Endothelial cell of umbilical vein (primary cell): ENCODE measurements at regions not wholly inside any gene's neighbourhood (a gene's known extent, or its start where the extent isn't known, plus 50 kb on each side); places are given as distances from the start of the nearest gene placed in this dataset.

ENCODE experiments used
- BruUV-seq: library from RNA; stranded (reverse); fragments of 400-500 nt; replicated peaks from 2 replicates; lab custom pipeline; 2021; lab: Mats Ljungman, UMichigan
- CTCF ChIA-PET: fragments of 300-600, 350-600 bp; sonication (Branson Sonifier 250); formaldehyde crosslinking; loops from one replicate; lab custom pipeline; 2021; ENCODE audit warnings: antibody characterized with exemption, inconsistent platforms; lab: Charles Lee
- POLR2A ChIA-PET: fragments of 300-600, 350-600 bp; sonication (Branson Sonifier 250); formaldehyde crosslinking; loops from one replicate; lab custom pipeline; 2021; ENCODE audit warnings: antibody characterized with exemption, inconsistent platforms; lab: Charles Lee
- DNase-seq: peaks from one replicate; pipeline ENCODE4 v3.0.0-alpha.2; 2011; ENCODE audit warnings: low read depth, low spot score
- FAIRE-seq: peaks from 2 replicates; lab custom pipeline; 2011; peaks lifted over from hg19 to GRCh38; lab: Jason Lieb, UNC
- H2AFZ ChIP-seq: 2 replicates; pipeline ENCODE4 v1.6.0; 2012; ENCODE audit warnings: low read depth, low read length, control low read depth, inconsistent platforms
- H3K27ac ChIP-seq: 2 replicates; pipeline ENCODE4 v1.5.1; 2011; ENCODE audit warnings: low read depth, mild to moderate bottlenecking, control low read depth, low read length, moderate library complexity; ENCODE audit not compliant: insufficient read depth
- H3K27me3 ChIP-seq, 2 experiments: 2 replicates each; pipeline versions ENCODE4 v1.6.0 to v1.6.1; 2011; ENCODE audit warnings: low read length in 2 of 2, mixed read lengths in 1 of 2; ENCODE audit not compliant: control insufficient read depth in 2 of 2, insufficient read depth in 2 of 2
- H3K36me3 ChIP-seq, 2 experiments: 2 replicates in 1 of 2; 3 replicates in 1 of 2; pipeline ENCODE4 v1.5.1; 2011; ENCODE audit warnings: low read length in 2 of 2, mild to moderate bottlenecking in 1 of 2, moderate library complexity in 1 of 2; ENCODE audit not compliant: control insufficient read depth in 2 of 2, insufficient read depth in 2 of 2; ENCODE audit errors: extremely low read depth in 1 of 2
- H3K4me1 ChIP-seq: 3 replicates; pipeline ENCODE4 v1.5.1; 2011; ENCODE audit warnings: mild to moderate bottlenecking, low read length; ENCODE audit not compliant: control insufficient read depth, insufficient read depth; ENCODE audit errors: extremely low read depth
- H3K4me2 ChIP-seq: 2 replicates; pipeline ENCODE4 v1.6.1; 2011; ENCODE audit warnings: low read length, control low read depth, mixed read lengths; ENCODE audit not compliant: insufficient read depth
- H3K4me3 ChIP-seq, 3 experiments: fragments of 200-600 bp in 1 of 3; sonication (generic), shearing (Covaris generic) in 1 of 3; replicated peaks in 1 of 3; 2 replicates each; pipeline ENCODE4 v1.5.1; 2011 to 2016; ENCODE audit warnings: control low read depth in 3 of 3, low read length in 3 of 3, mild to moderate bottlenecking in 2 of 3, inconsistent platforms in 1 of 3, low read depth in 1 of 3, moderate library complexity in 1 of 3; ENCODE audit not compliant: insufficient read depth in 1 of 3
- H3K79me2 ChIP-seq: 2 replicates; pipeline ENCODE4 v1.6.0; 2012; ENCODE audit warnings: low read length, inconsistent platforms; ENCODE audit not compliant: control insufficient read depth, insufficient read depth
- H3K9ac ChIP-seq: replicated peaks from 2 replicates; pipeline ENCODE3; 2011; ENCODE audit warnings: low read length, control low read depth; ENCODE audit not compliant: insufficient read depth; ENCODE audit errors: extremely low read depth
- H3K9me1 ChIP-seq: replicated peaks from 3 replicates; pipeline ENCODE4 v1.6.0; 2011; ENCODE audit warnings: mild to moderate bottlenecking, low read length; ENCODE audit not compliant: control insufficient read depth, insufficient read depth; ENCODE audit errors: extremely low read depth
- H3K9me3 ChIP-seq: replicated peaks from 2 replicates; pipeline ENCODE4 v1.5.1; 2012; ENCODE audit warnings: low read length, inconsistent platforms; ENCODE audit not compliant: control insufficient read depth, insufficient read depth
- H4K20me1 ChIP-seq: replicated peaks from 2 replicates; pipeline ENCODE3; 2011; ENCODE audit warnings: mild to moderate bottlenecking, low read length; ENCODE audit not compliant: control insufficient read depth, insufficient read depth; ENCODE audit errors: extremely low read depth
- CTCF ChIP-seq, 2 donors: IDR thresholded peaks; 1 replicate in 1 of 2; 2 replicates in 1 of 2; pipeline ENCODE4 v1.5.1; 2011; ENCODE audit warnings: low read length in 2 of 2, mild to moderate bottlenecking in 2 of 2, moderate library complexity in 2 of 2, control low read depth in 1 of 2, inconsistent platforms in 1 of 2, low read depth in 1 of 2; ENCODE audit not compliant: insufficient read depth in 1 of 2; ENCODE audit errors: extremely low read depth in 1 of 2
- EZH2 ChIP-seq: IDR thresholded peaks from 2 replicates; pipeline ENCODE4 v1.6.1; 2012; ENCODE audit warnings: borderline replicate concordance, low read depth, mild to moderate bottlenecking, moderate library complexity, low read length, inconsistent platforms; ENCODE audit not compliant: severe bottlenecking
- GATA2 ChIP-seq: IDR thresholded peaks from 2 replicates; pipeline ENCODE4 v1.7.0; 2011; ENCODE audit warnings: low read depth, mild to moderate bottlenecking, moderate library complexity, mixed read lengths, low read length; ENCODE audit not compliant: insufficient read length, insufficient read depth
- JUN ChIP-seq: IDR thresholded peaks from 2 replicates; pipeline ENCODE4 v1.6.1; 2011; ENCODE audit warnings: borderline replicate concordance, low read depth; ENCODE audit not compliant: insufficient read length, insufficient read depth
- MAX ChIP-seq: IDR thresholded peaks from 2 replicates; pipeline ENCODE4 v1.6.1; 2011; ENCODE audit not compliant: insufficient read depth, insufficient read length
- MYC ChIP-seq: IDR thresholded peaks from one replicate; pipeline ENCODE4 v1.6.1; 2011; ENCODE audit warnings: mild to moderate bottlenecking, low read depth, low read length
- POLR2A ChIP-seq: IDR thresholded peaks from 2 replicates; pipeline ENCODE4 v1.6.1; 2012; ENCODE audit warnings: low read depth, mild to moderate bottlenecking, control low read depth, low read length
- dilution Hi-C: fragments of 300-500 bp; cut with MboI; formaldehyde crosslinking; loops from one replicate; pipeline ENCODE4 v1.15.0; 2019; ENCODE audit warnings: low sequenced_read_pairs; ENCODE audit not compliant: extremely low pct_ligation_motif_present
- intact Hi-C: fragments of 100-400 bp; cut with micrococcal nuclease; formaldehyde crosslinking; loops from one replicate; pipeline ENCODE4 v1.10.0; 2022

DNA sequence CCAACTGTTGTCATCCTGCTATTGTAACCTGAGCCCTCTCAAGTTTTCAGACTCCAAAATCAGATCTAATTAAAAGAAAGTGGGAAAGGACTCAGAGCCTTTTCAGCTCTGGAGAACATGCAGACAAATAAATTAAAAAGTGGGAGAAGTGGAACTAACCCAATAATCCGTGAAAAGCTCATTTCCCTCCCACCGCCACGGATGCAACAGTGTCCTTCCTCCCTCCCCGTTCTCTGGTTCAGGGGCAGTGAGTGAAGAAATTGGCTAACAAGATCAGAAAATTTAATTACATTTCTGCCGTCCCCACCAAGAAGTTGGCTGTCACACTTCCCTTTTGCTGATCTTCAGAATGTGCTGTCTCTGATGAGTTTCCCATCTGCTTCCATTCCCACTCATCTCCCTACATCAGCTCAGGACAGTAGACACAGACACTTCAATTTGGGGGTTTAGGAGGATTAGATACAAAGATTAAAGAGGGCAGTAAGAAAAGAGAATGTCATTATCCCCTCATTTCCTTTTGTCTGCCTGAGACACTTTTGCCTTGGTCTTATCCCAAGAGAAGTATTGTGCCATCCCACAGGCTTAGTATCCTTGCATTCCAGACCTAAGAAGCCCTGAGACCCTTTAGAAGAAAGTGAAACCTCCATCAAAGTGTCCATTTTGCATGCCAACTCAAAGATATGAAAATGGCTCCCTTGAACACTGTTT, 335.7 kb upstream of the PPP2R3A start:
- H3K9me1 ChIP-seq, result no peaks in the 10 kb centered on the region
- POLR2A ChIA-PET, result no interaction called here
- no peak for TF ChIP-seq JUN
- no peak for TF ChIP-seq MAX
- no peak for TF ChIP-seq EZH2
- no peak for TF ChIP-seq CTCF (IDR thresholded peaks at IDR 0.05; ENCODE audit: extremely low read depth in 1 of 2, insufficient read depth in 1 of 2, low read depth in 1 of 2, low read length in 2 of 2)
- TF ChIP-seq POLR2A, result no peak
- no peak for TF ChIP-seq MYC
- no peak for TF ChIP-seq GATA2
- H3K27me3 ChIP-seq, result no peaks in the 10 kb centered on the region
- H3K9ac ChIP-seq, result no peak overlapping the region
- CTCF ChIA-PET, result no interaction called here
- no peaks in the 10 kb centered on the region for H3K79me2 ChIP-seq
- dilution Hi-C loops (no loop called here), intact Hi-C loops (no loop called here)
- H3K9me3 ChIP-seq, result peaks cover 4% of the 10 kb centered on the region
- no TSS peak for BruUV-seq
- no peaks in the 10 kb centered on the region for H3K4me1 ChIP-seq
- no peak overlapping the region for H2AFZ ChIP-seq
- H3K27ac ChIP-seq, result no peak overlapping the region
- no peak overlapping the region for H3K4me3 ChIP-seq
- DNase-seq (no peak), FAIRE-seq (no peak)
- no peaks in the 10 kb centered on the region for H4K20me1 ChIP-seq
- no peak overlapping the region for H3K4me2 ChIP-seq
- H3K36me3 ChIP-seq, result no peaks in the 10 kb centered on the region
